Caco-2 (cell line): ENCODE measurements at regions not wholly inside any gene's neighbourhood (a gene's known extent, or its start where the extent isn't known, plus 50 kb on each side); places are given as distances from the start of the nearest gene placed in this dataset.

Source experiments
- BruUV-seq: library from RNA; stranded (reverse); fragments of 400-500 nt; replicated peaks from 2 replicates; lab custom pipeline; 2021; lab: Mats Ljungman, UMichigan
- CTCF ChIA-PET: fragments of 300-600 bp; sonication (Branson Sonifier 250); formaldehyde crosslinking; loops from one replicate; lab custom pipeline; 2022; ENCODE audit warnings: antibody characterized with exemption; lab: Charles Lee
- POLR2A ChIA-PET: fragments of 300-600 bp; sonication (Branson Sonifier 250); formaldehyde crosslinking; loops from one replicate; lab custom pipeline; 2022; ENCODE audit warnings: antibody characterized with exemption; lab: Charles Lee
- DNase-seq, 2 experiments: peaks; one replicate each; pipeline versions ENCODE4 v3.0.0 to v3.0.0-alpha.2; 2020 to 2022
- H3K27me3 ChIP-seq: replicated peaks from 2 replicates; pipeline ENCODE4 v1.6.0; 2011; ENCODE audit warnings: low read length; ENCODE audit not compliant: control insufficient read depth, insufficient read depth
- H3K36me3 ChIP-seq: 2 replicates; pipeline ENCODE4 v1.5.1; 2011; ENCODE audit warnings: low read length; ENCODE audit not compliant: control insufficient read depth, insufficient read depth
- H3K4me1 ChIP-seq: fragments of 250-450 bp; sonication (Bioruptor Pico); 2 replicates; pipeline ENCODE4 v1.5.1; 2020; ENCODE audit warnings: mild to moderate bottlenecking
- H3K4me3 ChIP-seq: 2 replicates; pipeline ENCODE4 v1.5.1; 2011; ENCODE audit warnings: low read depth, mild to moderate bottlenecking, control low read depth, low read length
- H3K9me3 ChIP-seq: fragments of 250-450 bp; sonication (Bioruptor Pico); 2 replicates; pipeline ENCODE4 v1.5.1; 2020; ENCODE audit warnings: mild to moderate bottlenecking, moderate library complexity
- H3K27ac Mint-ChIP-seq: one replicate; pipeline ENCODE4 v1.8.0; 2022; ENCODE audit warnings: mixed read lengths; ENCODE audit not compliant: unreplicated experiment
- H3K27me3 Mint-ChIP-seq: one replicate; pipeline ENCODE4 v1.8.0; 2022; ENCODE audit warnings: mixed read lengths; ENCODE audit not compliant: insufficient read depth, unreplicated experiment
- H3K36me3 Mint-ChIP-seq: one replicate; pipeline ENCODE4 v1.8.0; 2022; ENCODE audit warnings: mild to moderate bottlenecking, mixed read lengths; ENCODE audit not compliant: insufficient read depth, unreplicated experiment
- H3K4me1 Mint-ChIP-seq: one replicate; pipeline ENCODE4 v1.8.0; 2022; ENCODE audit warnings: low read depth, mixed read lengths; ENCODE audit not compliant: unreplicated experiment
- H3K4me3 Mint-ChIP-seq: one replicate; pipeline ENCODE4 v1.8.0; 2022; ENCODE audit warnings: mild to moderate bottlenecking, moderate library complexity, mixed read lengths; ENCODE audit not compliant: unreplicated experiment
- H3K9me3 Mint-ChIP-seq: one replicate; pipeline ENCODE4 v1.8.0; 2022; ENCODE audit warnings: mixed read lengths; ENCODE audit not compliant: unreplicated experiment
- intact Hi-C: fragments of 100-400 bp; cut with micrococcal nuclease; formaldehyde crosslinking; loops from one replicate; pipeline ENCODE4 v1.10.0; 2022; ENCODE audit not compliant: unreplicated experiment
- TF ChIP-seq, protein P1 (sequence below), 2 experiments: fragments of 200-600 bp in 1 of 2; IDR thresholded peaks; 1 replicate in 1 of 2; 2 replicates in 1 of 2; pipeline versions ENCODE4 v1.5.1 to v1.8.0; 2011 to 2022; ENCODE audit warnings: antibody characterized with exemption in 1 of 2, control low read depth in 1 of 2, inconsistent platforms in 1 of 2, low read depth in 1 of 2, low read length in 1 of 2, mild to moderate bottlenecking in 1 of 2, moderate library complexity in 1 of 2; ENCODE audit not compliant: insufficient read depth in 1 of 2, severe bottlenecking in 1 of 2, unreplicated experiment in 1 of 2

GRCh38 chr18:64219517-64219916 lies 70.6 kb upstream of the LINC00305 start:
- no peaks in the 10 kb centered on the region for H3K9me3 Mint-ChIP-seq
- H3K36me3 ChIP-seq, result no peaks in the 10 kb centered on the region
- H3K4me1 Mint-ChIP-seq, result no peaks in the 10 kb centered on the region
- no peaks in the 10 kb centered on the region for H3K27me3 ChIP-seq
- H3K4me3 ChIP-seq, result no peak overlapping the region
- H3K4me1 ChIP-seq, result no peaks in the 10 kb centered on the region
- DNase-seq, result no peak
- POLR2A ChIA-PET, result no interaction called here
- no TSS peak for BruUV-seq
- no peaks in the 10 kb centered on the region for H3K36me3 Mint-ChIP-seq
- CTCF ChIA-PET, result no interaction called here
- intact Hi-C loops, result no loop called here
- no peak overlapping the region for H3K27ac Mint-ChIP-seq
- no peak overlapping the region for H3K4me3 Mint-ChIP-seq
- no peaks in the 10 kb centered on the region for H3K9me3 ChIP-seq
- no peaks in the 10 kb centered on the region for H3K27me3 Mint-ChIP-seq
- TF ChIP-seq, protein P1, sequence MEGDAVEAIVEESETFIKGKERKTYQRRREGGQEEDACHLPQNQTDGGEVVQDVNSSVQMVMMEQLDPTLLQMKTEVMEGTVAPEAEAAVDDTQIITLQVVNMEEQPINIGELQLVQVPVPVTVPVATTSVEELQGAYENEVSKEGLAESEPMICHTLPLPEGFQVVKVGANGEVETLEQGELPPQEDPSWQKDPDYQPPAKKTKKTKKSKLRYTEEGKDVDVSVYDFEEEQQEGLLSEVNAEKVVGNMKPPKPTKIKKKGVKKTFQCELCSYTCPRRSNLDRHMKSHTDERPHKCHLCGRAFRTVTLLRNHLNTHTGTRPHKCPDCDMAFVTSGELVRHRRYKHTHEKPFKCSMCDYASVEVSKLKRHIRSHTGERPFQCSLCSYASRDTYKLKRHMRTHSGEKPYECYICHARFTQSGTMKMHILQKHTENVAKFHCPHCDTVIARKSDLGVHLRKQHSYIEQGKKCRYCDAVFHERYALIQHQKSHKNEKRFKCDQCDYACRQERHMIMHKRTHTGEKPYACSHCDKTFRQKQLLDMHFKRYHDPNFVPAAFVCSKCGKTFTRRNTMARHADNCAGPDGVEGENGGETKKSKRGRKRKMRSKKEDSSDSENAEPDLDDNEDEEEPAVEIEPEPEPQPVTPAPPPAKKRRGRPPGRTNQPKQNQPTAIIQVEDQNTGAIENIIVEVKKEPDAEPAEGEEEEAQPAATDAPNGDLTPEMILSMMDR (IDR thresholded peaks at IDR 0.05; ENCODE audit: insufficient read depth in 1 of 2, low read depth in 1 of 2, low read length in 1 of 2, severe bottlenecking in 1 of 2, unreplicated experiment in 1 of 2), result no peak

- TF ChIP-seq, protein P1 (IDR thresholded peaks at IDR 0.05; ENCODE audit: insufficient read depth in 1 of 2, low read depth in 1 of 2, low read length in 1 of 2, severe bottlenecking in 1 of 2, unreplicated experiment in 1 of 2), result no peak
- Histone ChIP-seq H3K27me3 (no peaks in the 10 kb centered on the region), H3K36me3 (no peaks in the 10 kb centered on the region), H3K4me1 (no peaks in the 10 kb centered on the region), H3K9me3 (no peaks in the 10 kb centered on the region), H3K4me3 (no peak overlapping the region)
- BruUV-seq, result no TSS peak
- no peaks in the 10 kb centered on the region for H3K27me3 Mint-ChIP-seq
- intact Hi-C loops, result no loop called here
- no peaks in the 10 kb centered on the region for H3K9me3 Mint-ChIP-seq
- no peaks in the 10 kb centered on the region for H3K36me3 Mint-ChIP-seq
- no peak for DNase-seq
- ChIA-PET CTCF (no interaction called here), POLR2A (no interaction called here)
- H3K4me1 Mint-ChIP-seq, result no peaks in the 10 kb centered on the region
- no peak overlapping the region for H3K27ac Mint-ChIP-seq
- H3K4me3 Mint-ChIP-seq, result no peak overlapping the region
These were observed 61.6 kb upstream of the LINC00305 start for GRCh38 chr18:64210401-64210949.

GRCh38 chr18:64208516-64208915 lies 59.6 kb upstream of the LINC00305 start:
- H3K27me3 Mint-ChIP-seq, result no peaks in the 10 kb centered on the region

More at GRCh38 chr18:64208516-64208915, 59.6 kb upstream of the LINC00305 start:
- Mint-ChIP-seq H3K4me1 (no peaks in the 10 kb centered on the region), H3K27ac (no peak overlapping the region), H3K9me3 (no peaks in the 10 kb centered on the region), H3K4me3 (no peak overlapping the region), H3K36me3 (no peaks in the 10 kb centered on the region)
- TF ChIP-seq, protein P1 (IDR thresholded peaks at IDR 0.05; ENCODE audit: insufficient read depth in 1 of 2, low read depth in 1 of 2, low read length in 1 of 2, severe bottlenecking in 1 of 2, unreplicated experiment in 1 of 2), result no peak
- CTCF ChIA-PET, result no interaction called here
- Histone ChIP-seq H3K4me1 (no peaks in the 10 kb centered on the region), H3K4me3 (no peak overlapping the region), H3K27me3 (no peaks in the 10 kb centered on the region), H3K36me3 (no peaks in the 10 kb centered on the region), H3K9me3 (no peaks in the 10 kb centered on the region)
- intact Hi-C loops, result no loop called here
- DNase-seq, result no peak
- no TSS peak for BruUV-seq
- POLR2A ChIA-PET, result no interaction called here
